GM12873 (cell line): ENCODE measurements at regions not wholly inside any gene's neighbourhood (a gene's known extent, or its start where the extent isn't known, plus 50 kb on each side); places are given as distances from the start of the nearest gene placed in this dataset.

ENCODE experiments used
- TF ChIP-seq, protein P1 (sequence below): IDR thresholded peaks from 2 replicates; pipeline ENCODE4 v1.5.1; 2012; ENCODE audit warnings: low read depth, mild to moderate bottlenecking, moderate library complexity, low read length, control low read depth; ENCODE audit not compliant: insufficient read depth; ENCODE audit errors: missing control alignments

DNA sequence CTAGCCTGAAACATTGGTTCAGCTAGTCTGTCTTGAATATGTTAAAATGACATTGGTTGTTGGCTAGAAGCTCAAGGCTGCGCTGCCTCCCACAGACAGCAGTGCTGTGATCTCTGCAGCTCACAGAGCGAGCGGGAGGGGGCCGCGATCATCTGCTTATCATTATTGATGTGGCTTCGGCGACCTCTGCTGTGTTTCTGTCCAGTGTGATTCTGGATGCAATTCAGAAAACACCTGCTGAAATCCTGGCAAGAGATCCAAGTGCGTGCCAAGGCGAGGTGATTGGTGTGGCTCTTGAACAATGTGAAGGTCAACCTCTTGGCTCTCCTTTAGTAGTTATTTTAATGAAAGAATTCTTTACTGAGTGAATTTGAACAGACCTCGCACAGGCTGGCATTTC lies 142.3 kb upstream of the SASH1 start:
- TF ChIP-seq, protein P1, sequence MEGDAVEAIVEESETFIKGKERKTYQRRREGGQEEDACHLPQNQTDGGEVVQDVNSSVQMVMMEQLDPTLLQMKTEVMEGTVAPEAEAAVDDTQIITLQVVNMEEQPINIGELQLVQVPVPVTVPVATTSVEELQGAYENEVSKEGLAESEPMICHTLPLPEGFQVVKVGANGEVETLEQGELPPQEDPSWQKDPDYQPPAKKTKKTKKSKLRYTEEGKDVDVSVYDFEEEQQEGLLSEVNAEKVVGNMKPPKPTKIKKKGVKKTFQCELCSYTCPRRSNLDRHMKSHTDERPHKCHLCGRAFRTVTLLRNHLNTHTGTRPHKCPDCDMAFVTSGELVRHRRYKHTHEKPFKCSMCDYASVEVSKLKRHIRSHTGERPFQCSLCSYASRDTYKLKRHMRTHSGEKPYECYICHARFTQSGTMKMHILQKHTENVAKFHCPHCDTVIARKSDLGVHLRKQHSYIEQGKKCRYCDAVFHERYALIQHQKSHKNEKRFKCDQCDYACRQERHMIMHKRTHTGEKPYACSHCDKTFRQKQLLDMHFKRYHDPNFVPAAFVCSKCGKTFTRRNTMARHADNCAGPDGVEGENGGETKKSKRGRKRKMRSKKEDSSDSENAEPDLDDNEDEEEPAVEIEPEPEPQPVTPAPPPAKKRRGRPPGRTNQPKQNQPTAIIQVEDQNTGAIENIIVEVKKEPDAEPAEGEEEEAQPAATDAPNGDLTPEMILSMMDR = no peak

DNA sequence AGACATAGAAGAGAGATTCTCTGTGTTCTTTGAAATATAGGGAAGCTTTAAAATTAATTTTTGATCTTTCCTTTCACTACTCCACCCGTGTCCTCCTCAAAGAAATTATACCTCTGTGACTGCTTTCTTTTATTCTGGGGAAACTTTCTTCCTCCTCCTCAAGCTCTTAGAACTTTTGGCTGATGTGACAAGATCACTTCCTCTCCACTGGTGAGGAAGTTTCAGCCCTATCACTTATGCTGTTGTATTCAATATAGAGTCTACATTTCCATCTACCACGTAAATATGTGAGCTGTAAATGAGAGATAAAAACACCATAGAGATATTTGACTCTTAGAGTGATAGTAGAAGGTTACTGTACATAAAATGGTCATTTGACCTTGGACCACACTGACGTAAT lies 141.9 kb upstream of the SASH1 start:
- TF ChIP-seq, protein P1 = no peak

DNA sequence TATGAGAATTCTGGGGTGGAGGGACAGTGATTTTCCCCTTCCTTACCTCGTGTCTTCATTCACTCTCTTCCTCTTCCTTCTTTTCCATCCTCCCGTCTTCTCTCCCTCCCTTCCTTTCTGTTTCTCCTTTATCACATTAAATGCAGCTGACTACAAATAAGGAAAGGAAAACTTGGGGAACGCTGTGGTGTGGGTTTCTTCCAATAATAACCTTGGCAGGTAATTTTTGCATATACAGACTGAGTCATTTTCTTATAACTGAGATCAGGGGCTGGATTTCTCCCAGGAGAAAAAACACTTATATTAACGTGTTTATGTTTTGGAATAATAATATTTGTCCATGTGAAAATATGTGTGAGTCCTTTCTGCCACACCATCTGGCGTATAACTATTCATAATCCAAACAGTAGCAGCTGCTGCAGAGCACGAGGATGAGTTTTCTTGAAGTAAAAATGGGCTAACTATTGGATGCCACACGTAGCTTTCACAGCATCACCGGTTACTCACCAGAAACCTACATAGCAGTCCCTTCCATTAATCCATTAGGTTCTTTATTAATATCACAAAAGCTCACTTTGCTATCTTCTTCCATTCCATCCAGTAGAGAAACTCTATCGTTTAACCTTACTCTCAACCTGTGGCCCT lies 139.2 kb upstream of the SASH1 start:
- TF ChIP-seq, protein P1 = no peak

DNA sequence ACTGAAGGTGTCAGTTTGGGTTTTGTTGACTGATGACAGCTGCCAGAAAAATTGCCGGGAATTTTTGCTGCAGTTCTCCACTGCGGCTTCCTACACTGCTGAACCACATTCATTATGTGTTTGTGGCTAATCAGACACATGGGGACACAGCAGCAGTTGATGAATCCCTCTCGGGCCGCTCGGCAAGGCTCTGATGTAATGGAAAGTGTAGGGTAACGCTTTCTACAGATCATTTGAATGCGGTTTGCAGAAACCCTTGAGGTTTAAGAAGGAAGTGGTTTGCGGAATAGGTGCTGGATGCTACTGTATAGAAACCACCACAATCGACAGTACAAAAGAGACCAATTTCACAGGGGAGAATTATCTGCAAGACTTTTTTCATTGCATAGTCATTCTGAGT lies 138.7 kb upstream of the SASH1 start:
- TF ChIP-seq, protein P1 = no peak

DNA sequence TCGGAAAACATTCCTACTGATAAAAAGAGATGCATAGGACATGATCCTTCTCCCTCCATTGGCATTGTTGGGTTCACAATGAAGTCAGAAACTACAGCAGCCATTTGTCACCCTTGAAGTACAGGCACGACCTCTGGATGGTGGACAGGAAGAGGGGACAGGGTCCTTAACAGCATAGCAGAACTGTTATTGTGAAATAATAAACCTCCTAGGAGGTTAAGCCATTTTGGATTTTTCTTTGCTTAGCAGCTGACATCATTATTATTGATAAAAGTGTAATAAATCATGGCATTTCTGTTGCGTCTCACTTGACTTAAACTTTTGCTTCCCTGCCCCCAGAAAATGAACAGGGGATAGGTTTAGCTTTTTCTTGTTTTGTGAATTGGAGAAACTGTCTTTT lies 134.3 kb upstream of the SASH1 start:
- TF ChIP-seq, protein P1 = no peak

DNA sequence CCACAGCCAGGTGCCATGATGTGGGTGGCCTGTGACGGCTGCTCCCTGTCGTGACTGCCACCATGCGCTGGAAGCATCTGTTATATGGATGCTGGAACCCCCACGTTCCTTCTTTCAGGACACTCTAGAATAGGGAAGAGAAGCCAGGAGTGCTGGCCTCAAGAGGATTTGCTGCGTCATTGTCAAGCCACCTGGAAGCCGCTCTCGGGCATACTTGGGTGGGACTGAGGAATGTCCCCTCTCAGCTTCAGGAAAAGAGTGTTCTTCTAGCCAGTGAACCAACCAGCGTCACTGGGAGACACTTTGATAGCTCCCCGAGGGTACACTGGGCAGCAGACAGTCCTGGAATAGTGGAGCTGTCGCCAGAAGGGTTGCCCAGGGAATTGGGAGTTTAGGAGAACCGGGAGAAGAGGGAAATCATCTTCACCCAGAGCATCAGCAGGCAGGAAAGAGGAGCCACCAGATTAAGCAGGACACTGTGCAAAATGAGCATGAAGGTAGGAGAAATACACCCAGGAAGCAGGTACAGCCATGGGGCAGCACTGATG lies 130.8 kb upstream of the SASH1 start:
- TF ChIP-seq, protein P1 = no peak

DNA sequence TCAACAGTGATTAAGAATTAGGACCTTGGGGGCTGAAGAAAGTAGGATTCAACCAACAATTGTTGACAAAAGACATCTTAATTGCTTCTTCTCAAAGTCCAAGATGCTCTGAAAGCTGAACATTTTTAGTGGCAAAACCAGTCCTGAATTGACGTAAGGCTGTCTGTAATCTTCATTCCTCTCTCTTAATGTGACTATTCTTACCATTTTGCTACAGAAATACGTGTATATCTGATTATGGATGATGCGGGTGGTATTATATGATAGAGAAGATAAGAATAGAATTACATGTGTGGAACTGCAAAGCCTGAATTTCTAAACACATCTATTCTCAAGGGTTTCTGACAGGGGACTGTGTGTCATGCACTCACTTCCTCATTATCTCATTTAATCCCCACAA lies 130.3 kb upstream of the SASH1 start:
- TF ChIP-seq, protein P1 = no peak
